Panc1 (cell line): ENCODE measurements at regions not wholly inside any gene's neighbourhood (a gene's known extent, or its start where the extent isn't known, plus 50 kb on each side); places are given as distances from the start of the nearest gene placed in this dataset.

Source experiments
- ATAC-seq: fragments of 200-7000 bp; cut with Tn5 transposase; 2 replicates; pipeline ENCODE4 v1.9.1; 2020; ENCODE audit warnings: mild to moderate bottlenecking, moderate library complexity
- BruUV-seq: library from RNA; stranded (reverse); fragments of 400-500 nt; replicated peaks from 2 replicates; lab custom pipeline; 2021; lab: Mats Ljungman, UMichigan
- CTCF ChIA-PET: fragments of 300-600 bp; sonication (Branson Sonifier 250); formaldehyde crosslinking; loops from one replicate; lab custom pipeline; 2022; ENCODE audit warnings: antibody characterized with exemption; lab: Charles Lee
- POLR2A ChIA-PET: fragments of 300-600 bp; sonication (Branson Sonifier 250); formaldehyde crosslinking; loops from one replicate; lab custom pipeline; 2022; ENCODE audit warnings: antibody characterized with exemption; lab: Charles Lee
- DNase-seq: peaks from one replicate; pipeline ENCODE4 v3.0.0-alpha.2; 2010; ENCODE audit warnings: low read depth, low spot score
- H3K27ac ChIP-seq: 2 replicates; pipeline ENCODE4 v1.5.1; 2011; ENCODE audit warnings: mild to moderate bottlenecking, low read length, inconsistent platforms
- H3K27me3 ChIP-seq: fragments of 200-500 bp; sonication (Bioruptor generic); 2 replicates; pipeline ENCODE4 v1.6.0; 2014; ENCODE audit warnings: low read length, inconsistent platforms; ENCODE audit not compliant: control insufficient read depth, insufficient read depth
- H3K36me3 ChIP-seq: fragments of 200-500 bp; sonication (Bioruptor generic); 2 replicates; pipeline ENCODE4 v1.5.1; 2014; ENCODE audit warnings: inconsistent platforms, mild to moderate bottlenecking, low read length, moderate library complexity; ENCODE audit not compliant: control insufficient read depth, insufficient read depth
- H3K4me1 ChIP-seq: 2 replicates; pipeline ENCODE4 v1.5.1; 2011; ENCODE audit warnings: inconsistent platforms, mild to moderate bottlenecking, low read length, moderate library complexity; ENCODE audit not compliant: control insufficient read depth, insufficient read depth
- H3K4me3 ChIP-seq, 2 experiments: 2 replicates each; pipeline ENCODE4 v1.5.1; 2011 to 2012; ENCODE audit warnings: low read depth in 2 of 2, low read length in 2 of 2, mild to moderate bottlenecking in 2 of 2, inconsistent platforms in 1 of 2, moderate library complexity in 1 of 2
- H3K9me3 ChIP-seq: fragments of 200-500 bp; sonication (Bioruptor generic); 2 replicates; pipeline ENCODE4 v1.5.1; 2014; ENCODE audit warnings: low read depth, mild to moderate bottlenecking, inconsistent platforms, low read length, moderate library complexity; ENCODE audit not compliant: control insufficient read depth, insufficient read depth
- CTCF ChIP-seq: fragments of 450-650 bp; IDR thresholded peaks from 2 replicates; pipeline ENCODE4 v1.5.1; 2017; ENCODE audit warnings: mild to moderate bottlenecking
- POLR2AphosphoS5 ChIP-seq: IDR thresholded peaks from 2 replicates; pipeline ENCODE4 v1.6.1; 2012; ENCODE audit warnings: mild to moderate bottlenecking, low read depth, low read length, moderate library complexity
- REST ChIP-seq, 2 experiments: IDR thresholded peaks; 2 replicates each; pipeline ENCODE4 v1.6.1; 2011 to 2012; ENCODE audit warnings: low read depth in 2 of 2, control low read depth in 1 of 2, low read length in 1 of 2, mild to moderate bottlenecking in 1 of 2, moderate library complexity in 1 of 2; ENCODE audit not compliant: insufficient read depth in 1 of 2
- SIN3A ChIP-seq: IDR thresholded peaks from 2 replicates; pipeline ENCODE4 v1.6.1; 2012; ENCODE audit warnings: low read depth, mild to moderate bottlenecking, low read length, moderate library complexity, borderline replicate concordance; ENCODE audit not compliant: insufficient read depth
- TCF7L2 ChIP-seq: IDR thresholded peaks from 2 replicates; pipeline ENCODE4 v1.6.1; 2011; ENCODE audit warnings: mild to moderate bottlenecking, low read depth, low read length, inconsistent platforms
- in situ Hi-C: cut with HindIII; loops from 2 replicates; pipeline ENCODE4 v1.10.0; 2016; ENCODE audit warnings: low sequenced_read_pairs, low pct_unique_long_range_greater_than_20kb
- intact Hi-C: fragments of 100-400 bp; cut with micrococcal nuclease; formaldehyde crosslinking; loops from one replicate; pipeline ENCODE4 v1.10.0; 2022; ENCODE audit not compliant: unreplicated experiment

GRCh38 chrX:113950081-113950678, 633.7 kb upstream of the HTR2C start:
- Histone ChIP-seq H3K27ac (no peak overlapping the region), H3K4me3 (no peak overlapping the region), H3K36me3 (no peaks in the 10 kb centered on the region), H3K4me1 (no peaks in the 10 kb centered on the region), H3K9me3 (peaks cover 8% of the 10 kb centered on the region; the same call in 1 of the 2 replicates), H3K27me3 (no peaks in the 10 kb centered on the region)
- ChIA-PET CTCF (no interaction called here), POLR2A (no interaction called here)
- in situ Hi-C loops (no loop called here), intact Hi-C loops (no loop called here)
- ATAC-seq (no peak), DNase-seq (no peak)
- TF ChIP-seq SIN3A, result no peak
- TF ChIP-seq REST (IDR thresholded peaks at IDR 0.05; ENCODE audit: insufficient read depth in 1 of 2, low read depth in 2 of 2, low read length in 1 of 2), result no peak
- no peak for TF ChIP-seq CTCF
- TF ChIP-seq TCF7L2, result no peak
- no peak for TF ChIP-seq POLR2AphosphoS5
- no TSS peak for BruUV-seq

GRCh38 chrX:113947548-113947947, 636.3 kb upstream of the HTR2C start:
- Histone ChIP-seq H3K27me3 (no peaks in the 10 kb centered on the region), H3K36me3 (no peaks in the 10 kb centered on the region), H3K4me1 (no peaks in the 10 kb centered on the region), H3K4me3 (no peak overlapping the region), H3K27ac (no peak overlapping the region), H3K9me3 (peaks cover 8% of the 10 kb centered on the region; the same call in 1 of the 2 replicates)
- ATAC-seq, result no peak
- ChIA-PET POLR2A (no interaction called here), CTCF (interaction anchor here (0.6 kb wide), 1 partner anchor 20 kb away, joined by 3 read pairs; no protein-coding TSS in a partner anchor)
- in situ Hi-C loops (no loop called here), intact Hi-C loops (no loop called here)
- TF ChIP-seq CTCF (peak; percentile 26; the same call in 1 of the 2 replicates), TCF7L2 (no peak), REST (IDR thresholded peaks at IDR 0.05; ENCODE audit: insufficient read depth in 1 of 2, low read depth in 2 of 2, low read length in 1 of 2) (no peak), POLR2AphosphoS5 (no peak), SIN3A (no peak)
- BruUV-seq, result no TSS peak
- no peak for DNase-seq
